ENCODE measurements at regions not wholly inside any gene's neighbourhood (a gene's known extent, or its start where the extent isn't known, plus 50 kb on each side); places are given as distances from the start of the nearest gene placed in this dataset.

DNA sequence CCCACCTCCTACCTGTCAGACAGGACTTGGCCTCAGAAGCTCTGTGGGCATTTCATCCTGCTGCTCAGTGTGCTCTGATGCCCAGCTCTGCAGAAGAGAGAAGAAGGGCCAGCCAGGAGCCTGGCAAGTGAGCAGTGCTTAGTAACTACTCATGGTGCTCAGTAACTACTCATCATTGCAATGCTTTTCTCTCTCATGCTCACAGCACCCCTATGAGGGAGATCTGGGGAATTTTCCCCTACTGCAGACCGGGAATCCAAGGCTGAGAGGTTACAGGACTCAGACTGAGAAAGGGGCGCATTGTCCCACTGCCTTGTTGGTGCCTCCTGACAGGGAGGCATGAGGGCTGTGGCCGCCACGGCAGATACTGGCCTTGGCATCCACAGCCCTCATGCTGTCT is 261.1 kb downstream of the C16orf95 start:
- Histone ChIP-seq H3K9ac (ENCODE audit: low read length in 3 of 3) (no peak overlapping the region), H3K4me3 (ENCODE audit: low read length in 3 of 3) (no peak overlapping the region), H3K27ac (ENCODE audit: low read depth in 2 of 2, low read length in 2 of 2) (no peak overlapping the region), H3K4me1 (ENCODE audit: control insufficient read depth in 2 of 3, insufficient read depth in 2 of 3, low read depth in 1 of 3, low read length in 3 of 3) (peaks cover 0 to 5% (median 0%) of the 10 kb centered on the region in 3 donors), H3K27me3 (ENCODE audit: control insufficient read depth, insufficient read depth, low read length) (no peaks in the 10 kb centered on the region), H3K9me3 (ENCODE audit: control insufficient read depth in 2 of 3, insufficient read depth in 1 of 3, low read length in 3 of 3) (peaks cover 0 to 4% (median 0%) of the 10 kb centered on the region in 3 donors), H3K36me3 (ENCODE audit: control insufficient read depth in 2 of 3, insufficient read depth in 3 of 3, low read length in 3 of 3) (no peaks in the 10 kb centered on the region)
- peak in 1 of 5 donors; percentile 41 for DNase-seq
- TF ChIP-seq, protein P1, sequence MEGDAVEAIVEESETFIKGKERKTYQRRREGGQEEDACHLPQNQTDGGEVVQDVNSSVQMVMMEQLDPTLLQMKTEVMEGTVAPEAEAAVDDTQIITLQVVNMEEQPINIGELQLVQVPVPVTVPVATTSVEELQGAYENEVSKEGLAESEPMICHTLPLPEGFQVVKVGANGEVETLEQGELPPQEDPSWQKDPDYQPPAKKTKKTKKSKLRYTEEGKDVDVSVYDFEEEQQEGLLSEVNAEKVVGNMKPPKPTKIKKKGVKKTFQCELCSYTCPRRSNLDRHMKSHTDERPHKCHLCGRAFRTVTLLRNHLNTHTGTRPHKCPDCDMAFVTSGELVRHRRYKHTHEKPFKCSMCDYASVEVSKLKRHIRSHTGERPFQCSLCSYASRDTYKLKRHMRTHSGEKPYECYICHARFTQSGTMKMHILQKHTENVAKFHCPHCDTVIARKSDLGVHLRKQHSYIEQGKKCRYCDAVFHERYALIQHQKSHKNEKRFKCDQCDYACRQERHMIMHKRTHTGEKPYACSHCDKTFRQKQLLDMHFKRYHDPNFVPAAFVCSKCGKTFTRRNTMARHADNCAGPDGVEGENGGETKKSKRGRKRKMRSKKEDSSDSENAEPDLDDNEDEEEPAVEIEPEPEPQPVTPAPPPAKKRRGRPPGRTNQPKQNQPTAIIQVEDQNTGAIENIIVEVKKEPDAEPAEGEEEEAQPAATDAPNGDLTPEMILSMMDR (IDR thresholded peaks at IDR 0.05; ENCODE audit: borderline replicate concordance, extremely low read depth, insufficient read depth), result no peak
- intact Hi-C loops (cut with DNase I), result no loop called here
- FAIRE-seq, result no peak

DNA sequence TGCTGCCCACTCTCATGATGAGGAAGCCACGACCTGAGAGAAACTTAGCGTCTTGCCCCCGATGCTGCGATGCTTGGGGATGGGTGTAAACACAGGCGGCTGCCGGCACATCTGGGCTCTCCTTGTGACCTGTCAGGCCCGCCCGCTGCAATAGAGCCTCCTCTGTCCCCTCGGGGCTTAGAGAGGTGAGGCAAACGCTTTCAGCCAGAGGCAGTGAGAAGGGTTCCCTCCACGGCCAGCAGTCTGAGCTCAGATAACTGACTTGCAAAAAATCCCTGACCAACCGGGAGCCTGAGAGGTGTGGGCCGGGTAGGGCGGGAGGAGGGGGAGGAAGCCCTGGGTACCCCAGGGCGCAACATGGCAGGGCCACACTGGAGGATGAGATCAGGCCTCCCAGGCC is 260.6 kb downstream of the C16orf95 start:
- peaks cover 0 to 5% (median 0%) of the 10 kb centered on the region in 3 donors for H3K4me1 ChIP-seq (ENCODE audit: control insufficient read depth in 2 of 3, insufficient read depth in 2 of 3, low read depth in 1 of 3, low read length in 3 of 3)
- H3K9me3 ChIP-seq (ENCODE audit: control insufficient read depth in 2 of 3, insufficient read depth in 1 of 3, low read length in 3 of 3), result peaks cover 0 to 4% (median 0%) of the 10 kb centered on the region in 3 donors
- H3K27ac ChIP-seq (ENCODE audit: low read depth in 2 of 2, low read length in 2 of 2), result no peak overlapping the region
- intact Hi-C loops (cut with DNase I), result no loop called here
- no peak overlapping the region for H3K4me3 ChIP-seq (ENCODE audit: low read length in 3 of 3)
- no peaks in the 10 kb centered on the region for H3K27me3 ChIP-seq (ENCODE audit: control insufficient read depth, insufficient read depth, low read length)
- H3K36me3 ChIP-seq (ENCODE audit: control insufficient read depth in 2 of 3, insufficient read depth in 3 of 3, low read length in 3 of 3), result no peaks in the 10 kb centered on the region
- TF ChIP-seq, protein P1 (IDR thresholded peaks at IDR 0.05; ENCODE audit: borderline replicate concordance, extremely low read depth, insufficient read depth), result no peak
- DNase-seq (no peak), FAIRE-seq (no peak)
- H3K9ac ChIP-seq (ENCODE audit: low read length in 3 of 3), result no peak overlapping the region

DNA sequence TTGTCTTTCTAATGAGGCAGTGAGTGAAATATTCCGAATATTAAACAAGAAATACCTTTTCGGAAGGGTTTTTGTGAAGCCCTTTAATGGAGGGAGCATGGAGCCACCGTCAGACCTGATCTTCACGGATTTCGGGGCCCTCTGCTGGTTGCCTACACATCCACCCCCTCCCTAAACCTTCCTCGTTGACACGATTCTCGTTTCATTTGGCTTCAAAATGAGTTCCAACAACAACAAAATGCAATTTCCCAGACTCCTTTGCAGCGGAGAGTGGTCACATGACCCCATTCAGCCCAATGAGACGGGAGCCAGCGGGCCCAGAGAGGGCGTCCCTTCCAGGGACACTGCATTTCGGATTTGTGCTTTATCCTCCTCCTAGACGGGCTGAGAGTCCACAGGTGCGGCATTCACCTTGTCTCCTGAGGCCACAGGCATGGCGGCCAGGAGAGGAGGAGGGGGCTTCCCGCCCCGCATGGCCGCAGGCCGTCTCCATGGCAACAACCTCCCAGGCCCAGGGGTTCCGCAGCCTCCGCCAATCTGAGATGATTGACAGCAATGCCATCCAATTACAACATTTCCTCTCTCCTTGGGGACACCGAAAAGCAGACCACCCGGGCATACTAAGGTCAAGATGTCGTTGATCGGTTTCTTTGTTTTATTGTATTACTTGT is 259.8 kb downstream of the C16orf95 start:
- Histone ChIP-seq H3K4me3 (ENCODE audit: low read length in 3 of 3) (no peak overlapping the region), H3K9me3 (ENCODE audit: control insufficient read depth in 2 of 3, insufficient read depth in 1 of 3, low read length in 3 of 3) (peaks cover 0 to 4% (median 0%) of the 10 kb centered on the region in 3 donors), H3K4me1 (ENCODE audit: control insufficient read depth in 2 of 3, insufficient read depth in 2 of 3, low read depth in 1 of 3, low read length in 3 of 3) (peaks cover 0 to 5% (median 0%) of the 10 kb centered on the region in 3 donors), H3K27ac (ENCODE audit: low read depth in 2 of 2, low read length in 2 of 2) (no peak overlapping the region), H3K9ac (ENCODE audit: low read length in 3 of 3) (no peak overlapping the region), H3K27me3 (ENCODE audit: control insufficient read depth, insufficient read depth, low read length) (no peaks in the 10 kb centered on the region), H3K36me3 (ENCODE audit: control insufficient read depth in 2 of 3, insufficient read depth in 3 of 3, low read length in 3 of 3) (no peaks in the 10 kb centered on the region)
- DNase-seq (peak in 1 of 5 donors; percentile 53), FAIRE-seq (no peak)
- intact Hi-C loops (cut with DNase I), result no loop called here
- TF ChIP-seq, protein P1 (IDR thresholded peaks at IDR 0.05; ENCODE audit: borderline replicate concordance, extremely low read depth, insufficient read depth), result no peak

Data from kidney (tissue), 13 donors.